Caco-2 (cell line): ENCODE measurements at regions not wholly inside any gene's neighbourhood (a gene's known extent, or its start where the extent isn't known, plus 50 kb on each side); places are given as distances from the start of the nearest gene placed in this dataset.

Experiments
- BruUV-seq: library from RNA; stranded (reverse); fragments of 400-500 nt; replicated peaks from 2 replicates; lab custom pipeline; 2021; lab: Mats Ljungman, UMichigan
- CTCF ChIA-PET: fragments of 300-600 bp; sonication (Branson Sonifier 250); formaldehyde crosslinking; loops from one replicate; lab custom pipeline; 2022; ENCODE audit warnings: antibody characterized with exemption; lab: Charles Lee
- POLR2A ChIA-PET: fragments of 300-600 bp; sonication (Branson Sonifier 250); formaldehyde crosslinking; loops from one replicate; lab custom pipeline; 2022; ENCODE audit warnings: antibody characterized with exemption; lab: Charles Lee
- DNase-seq, 2 experiments: peaks; one replicate each; pipeline versions ENCODE4 v3.0.0 to v3.0.0-alpha.2; 2020 to 2022
- H3K27me3 ChIP-seq: replicated peaks from 2 replicates; pipeline ENCODE4 v1.6.0; 2011; ENCODE audit warnings: low read length; ENCODE audit not compliant: control insufficient read depth, insufficient read depth
- H3K36me3 ChIP-seq: 2 replicates; pipeline ENCODE4 v1.5.1; 2011; ENCODE audit warnings: low read length; ENCODE audit not compliant: control insufficient read depth, insufficient read depth
- H3K4me1 ChIP-seq: fragments of 250-450 bp; sonication (Bioruptor Pico); 2 replicates; pipeline ENCODE4 v1.5.1; 2020; ENCODE audit warnings: mild to moderate bottlenecking
- H3K4me3 ChIP-seq: 2 replicates; pipeline ENCODE4 v1.5.1; 2011; ENCODE audit warnings: low read depth, mild to moderate bottlenecking, control low read depth, low read length
- H3K9me3 ChIP-seq: fragments of 250-450 bp; sonication (Bioruptor Pico); 2 replicates; pipeline ENCODE4 v1.5.1; 2020; ENCODE audit warnings: mild to moderate bottlenecking, moderate library complexity
- H3K27ac Mint-ChIP-seq: one replicate; pipeline ENCODE4 v1.8.0; 2022; ENCODE audit warnings: mixed read lengths; ENCODE audit not compliant: unreplicated experiment
- H3K27me3 Mint-ChIP-seq: one replicate; pipeline ENCODE4 v1.8.0; 2022; ENCODE audit warnings: mixed read lengths; ENCODE audit not compliant: insufficient read depth, unreplicated experiment
- H3K36me3 Mint-ChIP-seq: one replicate; pipeline ENCODE4 v1.8.0; 2022; ENCODE audit warnings: mild to moderate bottlenecking, mixed read lengths; ENCODE audit not compliant: insufficient read depth, unreplicated experiment
- H3K4me1 Mint-ChIP-seq: one replicate; pipeline ENCODE4 v1.8.0; 2022; ENCODE audit warnings: low read depth, mixed read lengths; ENCODE audit not compliant: unreplicated experiment
- H3K4me3 Mint-ChIP-seq: one replicate; pipeline ENCODE4 v1.8.0; 2022; ENCODE audit warnings: mild to moderate bottlenecking, moderate library complexity, mixed read lengths; ENCODE audit not compliant: unreplicated experiment
- H3K9me3 Mint-ChIP-seq: one replicate; pipeline ENCODE4 v1.8.0; 2022; ENCODE audit warnings: mixed read lengths; ENCODE audit not compliant: unreplicated experiment
- intact Hi-C: fragments of 100-400 bp; cut with micrococcal nuclease; formaldehyde crosslinking; loops from one replicate; pipeline ENCODE4 v1.10.0; 2022; ENCODE audit not compliant: unreplicated experiment
- TF ChIP-seq, protein P1 (sequence below), 2 experiments: fragments of 200-600 bp in 1 of 2; IDR thresholded peaks; 1 replicate in 1 of 2; 2 replicates in 1 of 2; pipeline versions ENCODE4 v1.5.1 to v1.8.0; 2011 to 2022; ENCODE audit warnings: antibody characterized with exemption in 1 of 2, control low read depth in 1 of 2, inconsistent platforms in 1 of 2, low read depth in 1 of 2, low read length in 1 of 2, mild to moderate bottlenecking in 1 of 2, moderate library complexity in 1 of 2; ENCODE audit not compliant: insufficient read depth in 1 of 2, severe bottlenecking in 1 of 2, unreplicated experiment in 1 of 2

DNA sequence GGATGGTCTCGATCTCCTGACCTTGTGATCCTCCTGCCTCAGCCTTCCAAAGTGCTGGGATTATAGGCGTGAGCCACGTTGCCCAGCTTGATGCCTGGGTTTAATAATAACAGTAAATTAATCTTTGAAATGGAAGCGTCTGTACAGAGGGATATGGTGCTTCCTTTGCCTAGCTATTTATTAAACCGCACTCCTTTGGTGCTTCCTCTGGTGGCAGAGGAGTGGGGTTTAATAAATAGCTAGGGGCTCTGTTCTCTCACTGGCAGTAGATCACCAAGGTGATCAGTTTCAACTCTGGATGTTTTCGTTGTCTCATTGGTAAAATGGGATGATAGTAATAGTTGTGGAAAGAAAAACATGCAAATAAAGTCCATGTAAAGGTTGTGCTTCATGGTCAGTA, 1122.5 kb upstream of the WWC1 start:
- TF ChIP-seq, protein P1, sequence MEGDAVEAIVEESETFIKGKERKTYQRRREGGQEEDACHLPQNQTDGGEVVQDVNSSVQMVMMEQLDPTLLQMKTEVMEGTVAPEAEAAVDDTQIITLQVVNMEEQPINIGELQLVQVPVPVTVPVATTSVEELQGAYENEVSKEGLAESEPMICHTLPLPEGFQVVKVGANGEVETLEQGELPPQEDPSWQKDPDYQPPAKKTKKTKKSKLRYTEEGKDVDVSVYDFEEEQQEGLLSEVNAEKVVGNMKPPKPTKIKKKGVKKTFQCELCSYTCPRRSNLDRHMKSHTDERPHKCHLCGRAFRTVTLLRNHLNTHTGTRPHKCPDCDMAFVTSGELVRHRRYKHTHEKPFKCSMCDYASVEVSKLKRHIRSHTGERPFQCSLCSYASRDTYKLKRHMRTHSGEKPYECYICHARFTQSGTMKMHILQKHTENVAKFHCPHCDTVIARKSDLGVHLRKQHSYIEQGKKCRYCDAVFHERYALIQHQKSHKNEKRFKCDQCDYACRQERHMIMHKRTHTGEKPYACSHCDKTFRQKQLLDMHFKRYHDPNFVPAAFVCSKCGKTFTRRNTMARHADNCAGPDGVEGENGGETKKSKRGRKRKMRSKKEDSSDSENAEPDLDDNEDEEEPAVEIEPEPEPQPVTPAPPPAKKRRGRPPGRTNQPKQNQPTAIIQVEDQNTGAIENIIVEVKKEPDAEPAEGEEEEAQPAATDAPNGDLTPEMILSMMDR (IDR thresholded peaks at IDR 0.05; ENCODE audit: insufficient read depth in 1 of 2, low read depth in 1 of 2, low read length in 1 of 2, severe bottlenecking in 1 of 2, unreplicated experiment in 1 of 2) = no peak
- Histone ChIP-seq H3K9me3 (no peaks in the 10 kb centered on the region), H3K36me3 (no peaks in the 10 kb centered on the region), H3K4me3 (no peak overlapping the region), H3K4me1 (no peaks in the 10 kb centered on the region), H3K27me3 (no peaks in the 10 kb centered on the region)
- no peak for DNase-seq
- H3K27ac Mint-ChIP-seq = no peak overlapping the region
- no peaks in the 10 kb centered on the region for H3K4me1 Mint-ChIP-seq
- CTCF ChIA-PET = no interaction called here
- no peaks in the 10 kb centered on the region for H3K36me3 Mint-ChIP-seq
- BruUV-seq = no TSS peak
- no peaks in the 10 kb centered on the region for H3K9me3 Mint-ChIP-seq
- intact Hi-C loops = no loop called here
- POLR2A ChIA-PET = no interaction called here
- peaks cover 11% of the 10 kb centered on the region for H3K27me3 Mint-ChIP-seq
- H3K4me3 Mint-ChIP-seq = no peak overlapping the region

DNA sequence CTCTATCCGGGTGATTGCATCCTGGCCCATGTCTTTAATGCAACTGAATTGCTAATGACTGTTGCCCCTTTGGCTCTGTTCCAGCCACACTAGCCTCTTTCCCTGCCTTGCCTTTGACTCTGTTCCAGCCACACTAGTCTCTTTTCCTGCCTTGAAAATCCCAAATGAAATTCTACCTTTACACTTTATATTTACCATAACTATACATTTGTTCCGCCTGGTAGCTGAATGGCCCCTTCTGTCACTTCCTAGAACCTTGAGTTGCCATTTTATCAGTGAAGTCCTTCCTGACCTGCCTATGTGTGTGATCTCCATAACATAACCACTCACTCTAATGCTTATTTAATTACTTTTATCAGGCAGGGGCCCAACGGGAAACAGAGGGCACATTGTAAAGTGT, 1120.4 kb upstream of the WWC1 start:
- Mint-ChIP-seq H3K27me3 (peaks cover 13% of the 10 kb centered on the region), H3K27ac (no peak overlapping the region), H3K36me3 (no peaks in the 10 kb centered on the region), H3K4me1 (no peaks in the 10 kb centered on the region), H3K4me3 (no peak overlapping the region), H3K9me3 (no peaks in the 10 kb centered on the region)
- ChIA-PET CTCF (no interaction called here), POLR2A (no interaction called here)
- Histone ChIP-seq H3K9me3 (no peaks in the 10 kb centered on the region), H3K36me3 (no peaks in the 10 kb centered on the region), H3K4me3 (no peak overlapping the region), H3K27me3 (no peaks in the 10 kb centered on the region), H3K4me1 (no peaks in the 10 kb centered on the region)
- intact Hi-C loops = no loop called here
- DNase-seq = no peak
- BruUV-seq = no TSS peak
- TF ChIP-seq, protein P1 (IDR thresholded peaks at IDR 0.05; ENCODE audit: insufficient read depth in 1 of 2, low read depth in 1 of 2, low read length in 1 of 2, severe bottlenecking in 1 of 2, unreplicated experiment in 1 of 2) = no peak

DNA sequence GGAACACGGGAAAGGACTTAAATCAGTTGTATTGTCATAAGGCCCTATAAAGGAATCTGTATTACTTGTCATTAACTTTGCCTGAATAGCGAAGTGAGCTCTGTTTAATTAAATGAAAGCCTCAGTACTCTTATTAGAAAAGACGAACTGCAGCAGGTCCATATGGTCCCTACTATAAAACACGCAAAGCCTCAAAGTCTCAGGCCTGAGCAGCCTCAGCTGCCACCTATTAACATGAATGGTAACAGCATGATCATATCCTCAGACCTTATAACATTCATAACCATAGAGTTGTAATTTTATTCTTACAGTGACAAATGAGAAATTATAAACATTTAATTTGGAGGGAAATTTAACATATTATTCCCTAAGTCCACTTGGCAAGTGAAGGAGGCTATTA, 1113.7 kb upstream of the WWC1 start:
- H3K4me3 ChIP-seq = no peak overlapping the region
- no TSS peak for BruUV-seq
- intact Hi-C loops = no loop called here
- ChIA-PET POLR2A (no interaction called here), CTCF (no interaction called here)
- TF ChIP-seq, protein P1 (IDR thresholded peaks at IDR 0.05; ENCODE audit: insufficient read depth in 1 of 2, low read depth in 1 of 2, low read length in 1 of 2, severe bottlenecking in 1 of 2, unreplicated experiment in 1 of 2) = no peak
- Mint-ChIP-seq H3K27me3 (peaks cover 11% of the 10 kb centered on the region), H3K4me1 (no peaks in the 10 kb centered on the region), H3K36me3 (no peaks in the 10 kb centered on the region), H3K9me3 (no peaks in the 10 kb centered on the region), H3K4me3 (no peak overlapping the region), H3K27ac (no peak overlapping the region)
- no peaks in the 10 kb centered on the region for H3K9me3 ChIP-seq
- DNase-seq = no peak
- no peaks in the 10 kb centered on the region for H3K27me3 ChIP-seq
- no peaks in the 10 kb centered on the region for H3K36me3 ChIP-seq
- H3K4me1 ChIP-seq = no peaks in the 10 kb centered on the region
